ENCODE measurements at regions not wholly inside any gene's neighbourhood (a gene's known extent, or its start where the extent isn't known, plus 50 kb on each side); places are given as distances from the start of the nearest gene placed in this dataset.

GRCh38 chr18:34657860-34658500 lies 52.1 kb upstream of the DTNA start:
- no peak overlapping the region for H3K27ac ChIP-seq
- DNase-seq (no peak), ATAC-seq (no peak)
- H3K4me1 ChIP-seq = peaks cover 8% of the 10 kb centered on the region
- H3K36me3 ChIP-seq = no peaks in the 10 kb centered on the region
- H3K27me3 ChIP-seq = no peaks in the 10 kb centered on the region
- no peak overlapping the region for H3K4me3 ChIP-seq
- TF ChIP-seq, protein P1, sequence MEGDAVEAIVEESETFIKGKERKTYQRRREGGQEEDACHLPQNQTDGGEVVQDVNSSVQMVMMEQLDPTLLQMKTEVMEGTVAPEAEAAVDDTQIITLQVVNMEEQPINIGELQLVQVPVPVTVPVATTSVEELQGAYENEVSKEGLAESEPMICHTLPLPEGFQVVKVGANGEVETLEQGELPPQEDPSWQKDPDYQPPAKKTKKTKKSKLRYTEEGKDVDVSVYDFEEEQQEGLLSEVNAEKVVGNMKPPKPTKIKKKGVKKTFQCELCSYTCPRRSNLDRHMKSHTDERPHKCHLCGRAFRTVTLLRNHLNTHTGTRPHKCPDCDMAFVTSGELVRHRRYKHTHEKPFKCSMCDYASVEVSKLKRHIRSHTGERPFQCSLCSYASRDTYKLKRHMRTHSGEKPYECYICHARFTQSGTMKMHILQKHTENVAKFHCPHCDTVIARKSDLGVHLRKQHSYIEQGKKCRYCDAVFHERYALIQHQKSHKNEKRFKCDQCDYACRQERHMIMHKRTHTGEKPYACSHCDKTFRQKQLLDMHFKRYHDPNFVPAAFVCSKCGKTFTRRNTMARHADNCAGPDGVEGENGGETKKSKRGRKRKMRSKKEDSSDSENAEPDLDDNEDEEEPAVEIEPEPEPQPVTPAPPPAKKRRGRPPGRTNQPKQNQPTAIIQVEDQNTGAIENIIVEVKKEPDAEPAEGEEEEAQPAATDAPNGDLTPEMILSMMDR (IDR thresholded peaks at IDR 0.05) = no peak
- H3K9me3 ChIP-seq = no peaks in the 10 kb centered on the region
- intact Hi-C loops (cut with DNase I) = no loop called here

GRCh38 chr18:34659579-34660517 lies 50.2 kb upstream of the DTNA start:
- intact Hi-C loops (cut with DNase I) = no loop called here
- H3K4me3 ChIP-seq = no peak overlapping the region
- peak overlapping the region; percentile 44 for H3K27ac ChIP-seq
- ATAC-seq = peak; percentile 95
- DNase-seq = peak; percentile 74
- TF ChIP-seq, protein P1 (IDR thresholded peaks at IDR 0.05) = no peak
- H3K27me3 ChIP-seq = no peaks in the 10 kb centered on the region
- H3K9me3 ChIP-seq = no peaks in the 10 kb centered on the region
- peaks cover 8% of the 10 kb centered on the region for H3K4me1 ChIP-seq
- H3K36me3 ChIP-seq = no peaks in the 10 kb centered on the region

Data from upper lobe of right lung (tissue), 1 donor.